ENCODE measurements at regions not wholly inside any gene's neighbourhood (a gene's known extent, or its start where the extent isn't known, plus 50 kb on each side); places are given as distances from the start of the nearest gene placed in this dataset.

- no peak for DNase-seq
Observed at GRCh38 chr7:22909917-22910316, 87.3 kb upstream of the TOMM7 start.

- no peak for DNase-seq
Observed at GRCh38 chr7:22907805-22908204, 85.2 kb upstream of the TOMM7 start.

GRCh38 chr7:22900784-22901183 lies 78.1 kb upstream of the TOMM7 start:
- no peak for DNase-seq

- peak; percentile 63 to 87 for DNase-seq
Observed at GRCh38 chr7:22900101-22900500, 77.5 kb upstream of the TOMM7 start.

DNA sequence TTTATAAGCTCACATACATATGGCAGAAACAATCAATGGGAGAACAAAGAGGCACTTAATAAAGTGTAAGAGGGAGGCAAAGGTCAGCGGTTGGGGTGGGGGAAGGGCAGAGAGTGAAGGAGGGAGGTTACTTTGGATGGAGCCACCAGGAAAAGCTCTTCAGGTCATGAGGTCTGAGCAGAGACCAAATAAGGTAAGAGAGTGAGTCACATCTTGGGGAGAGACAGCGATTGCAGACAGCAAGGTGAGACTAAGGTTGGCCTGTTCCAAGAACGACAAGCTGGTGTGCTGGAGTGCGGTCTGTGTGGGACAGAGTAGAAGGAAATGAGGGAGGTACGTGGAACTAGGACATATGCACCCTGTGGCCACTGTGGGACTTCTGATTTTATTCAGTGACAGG lies 74.3 kb upstream of the TOMM7 start:
- DNase-seq: no peak

DNA sequence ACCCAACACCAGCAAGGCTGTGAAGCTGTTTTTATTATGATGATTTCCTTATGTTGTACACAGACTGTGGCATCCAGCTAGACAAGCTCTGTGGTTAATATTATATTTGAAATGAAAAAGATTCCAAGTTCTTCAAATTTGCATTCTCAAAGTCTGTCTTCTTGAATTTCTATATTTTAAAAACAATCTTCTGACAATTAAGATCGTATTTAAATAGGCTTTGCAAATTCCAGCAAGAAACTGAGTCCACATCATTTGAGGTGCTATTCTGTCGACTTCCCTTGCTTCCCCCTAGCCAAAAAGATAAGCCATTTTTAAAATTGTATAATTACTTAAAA lies 73.1 kb upstream of the TOMM7 start:
- DNase-seq: no peak

- DNase-seq: no peak
Observed at GRCh38 chr7:22895140-22895827, 72.6 kb upstream of the TOMM7 start.

DNA sequence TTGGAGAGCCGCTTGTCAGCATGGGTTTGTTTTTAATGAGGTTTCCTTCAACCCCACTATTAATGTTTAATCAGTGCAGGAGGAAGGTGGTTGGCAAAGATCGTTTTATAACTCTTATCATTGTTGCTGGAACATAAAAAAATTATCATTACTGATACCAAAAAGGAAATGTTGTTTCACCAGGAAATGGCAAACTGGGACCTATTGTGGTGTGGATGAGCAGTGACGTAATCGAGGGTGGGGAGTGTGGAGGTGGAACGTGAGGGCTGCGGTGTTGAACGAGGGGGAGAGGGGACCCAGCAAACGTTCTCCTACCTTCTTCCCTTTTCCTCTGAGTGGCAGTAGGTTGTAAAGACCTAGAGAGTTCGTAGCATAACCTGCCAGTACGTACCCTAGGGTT lies 71.9 kb upstream of the TOMM7 start:
- DNase-seq: no peak

DNA sequence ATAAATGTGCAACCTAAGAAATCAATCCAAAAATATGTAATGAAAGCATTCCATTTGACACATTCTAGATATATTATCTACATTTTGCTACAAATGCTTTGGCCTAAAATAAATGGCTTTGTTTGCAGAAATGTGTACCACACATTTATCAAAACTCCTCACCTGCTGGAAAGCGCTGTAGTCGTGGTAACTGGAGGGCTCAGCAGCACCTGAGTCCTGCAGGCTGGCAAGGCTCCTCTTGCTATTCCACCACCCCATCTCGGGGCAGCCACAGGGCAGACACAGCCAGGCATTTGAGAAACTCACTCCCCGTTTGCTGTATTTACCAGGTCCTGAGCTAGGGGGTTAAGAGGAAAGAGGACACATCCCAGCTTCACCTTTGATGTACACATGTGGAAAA lies 68.1 kb upstream of the TOMM7 start:
- DNase-seq: peak in 1 of 2 experiments; percentile 17

- peak; percentile 26 to 77 for DNase-seq
Observed at GRCh38 chr7:22885797-22886261, 63.2 kb upstream of the TOMM7 start.

DNA sequence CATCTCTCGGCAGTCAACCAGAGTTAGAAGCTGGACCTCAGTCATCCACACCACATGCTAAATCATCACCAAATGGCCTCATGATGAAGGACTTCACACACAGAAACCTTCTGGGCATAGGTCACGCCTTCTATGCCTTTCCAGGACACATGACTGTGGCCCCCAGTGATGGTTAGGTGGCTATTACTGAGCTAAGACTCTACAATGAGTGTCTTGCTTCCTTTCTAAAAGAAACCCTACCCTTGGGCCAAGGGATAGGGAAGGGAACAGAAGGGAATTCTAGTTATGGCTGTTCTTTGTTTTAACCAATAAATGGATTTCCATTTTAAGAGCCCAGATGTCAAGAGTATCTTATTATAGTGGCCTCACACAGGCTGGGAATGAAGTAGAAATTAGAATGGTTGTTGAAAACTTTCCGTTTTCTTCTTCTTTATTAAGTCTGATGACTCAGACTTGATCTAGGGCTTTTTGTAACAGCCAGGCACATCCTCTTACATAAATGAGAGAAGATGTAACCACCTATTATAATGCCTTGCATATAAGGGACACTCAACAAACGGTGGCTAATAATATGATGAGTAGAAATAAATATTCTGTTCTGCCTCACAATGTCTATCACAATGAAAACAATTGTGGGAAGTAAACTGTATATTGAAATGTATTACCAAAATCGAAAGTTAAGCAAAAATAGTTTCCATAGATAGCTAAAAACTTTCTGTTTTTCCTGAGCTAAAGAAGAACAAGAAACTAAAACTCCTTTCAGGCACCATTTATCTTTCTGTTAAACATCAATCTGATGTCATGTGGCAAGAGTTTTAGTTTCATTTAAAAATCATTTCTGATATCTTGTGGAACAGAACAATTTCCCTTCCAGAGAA lies 62.5 kb upstream of the TOMM7 start:
- no peak for DNase-seq

DNA sequence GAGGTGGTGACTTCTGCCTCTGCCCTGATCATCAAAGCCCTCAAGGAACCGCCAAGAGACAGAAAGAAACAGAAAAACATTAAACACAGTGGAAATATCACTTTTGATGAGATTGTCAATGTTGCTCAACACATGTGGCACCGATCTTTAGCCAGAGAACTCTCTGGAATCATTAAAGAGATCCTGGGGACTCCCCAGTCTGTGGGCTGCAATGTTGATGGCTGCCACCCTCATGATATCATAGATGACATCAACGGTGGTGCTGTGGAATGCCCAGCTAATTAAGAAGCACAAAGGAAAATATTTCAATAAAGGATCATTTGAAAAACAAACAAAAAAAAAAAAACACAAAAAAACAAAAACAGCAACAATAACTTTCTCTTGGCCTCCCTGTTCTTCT lies 59.5 kb upstream of the TOMM7 start:
- no peak for DNase-seq

DNA sequence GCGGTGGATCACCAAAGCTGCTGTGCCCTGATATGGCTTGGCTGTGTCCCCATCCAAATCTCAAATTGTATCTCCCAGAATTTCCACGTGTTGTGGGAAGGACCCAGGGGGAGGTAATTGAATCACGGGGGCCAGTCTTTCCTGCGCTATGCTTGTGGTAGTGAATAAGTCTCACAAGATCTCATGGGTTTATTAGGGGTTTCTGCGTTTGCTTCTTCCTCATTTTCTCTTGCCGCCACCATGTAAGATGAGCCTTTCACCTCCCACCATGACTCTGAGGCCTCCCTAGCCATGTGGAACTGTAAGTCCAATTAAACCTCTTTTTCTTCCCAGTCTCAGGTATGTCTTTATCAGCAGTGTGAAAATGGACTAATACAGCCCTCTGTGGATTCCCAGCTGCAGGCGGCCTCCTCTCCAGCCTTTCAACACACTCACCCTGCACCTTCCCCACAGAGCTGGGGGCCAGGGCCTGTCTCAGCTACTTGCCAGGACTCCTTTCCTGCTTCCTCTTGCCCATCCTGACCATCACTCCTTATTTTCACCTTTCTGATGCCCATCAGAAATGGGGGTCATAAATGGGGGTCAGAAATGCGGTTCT lies 57.2 kb upstream of the TOMM7 start:
- no peak for DNase-seq

- DNase-seq: no peak
Observed at GRCh38 chr7:22879280-22879679, 56.6 kb upstream of the TOMM7 start.

GRCh38 chr7:22876986-22877729 lies 54.5 kb upstream of the TOMM7 start:
- DNase-seq: no peak

DNA sequence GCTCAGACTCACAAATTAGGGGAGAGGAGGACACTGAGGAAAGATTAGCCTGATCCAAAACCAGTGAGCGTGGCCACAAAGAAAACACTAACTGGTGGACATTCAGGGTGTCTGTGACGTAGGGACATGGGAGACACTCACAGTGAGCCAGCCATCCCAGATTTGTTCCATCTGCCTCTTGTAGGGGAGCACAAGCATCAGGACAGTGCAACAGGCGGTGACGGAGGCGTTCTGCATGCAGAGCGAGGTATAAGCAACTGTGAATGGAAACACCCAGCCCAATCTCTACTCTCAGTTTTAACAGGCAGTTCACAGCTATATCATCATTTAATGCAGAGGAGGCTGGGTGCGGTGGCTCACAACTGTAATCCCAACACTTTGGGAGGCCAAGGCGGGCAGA lies 52.8 kb upstream of the TOMM7 start:
- DNase-seq: no peak

DNA sequence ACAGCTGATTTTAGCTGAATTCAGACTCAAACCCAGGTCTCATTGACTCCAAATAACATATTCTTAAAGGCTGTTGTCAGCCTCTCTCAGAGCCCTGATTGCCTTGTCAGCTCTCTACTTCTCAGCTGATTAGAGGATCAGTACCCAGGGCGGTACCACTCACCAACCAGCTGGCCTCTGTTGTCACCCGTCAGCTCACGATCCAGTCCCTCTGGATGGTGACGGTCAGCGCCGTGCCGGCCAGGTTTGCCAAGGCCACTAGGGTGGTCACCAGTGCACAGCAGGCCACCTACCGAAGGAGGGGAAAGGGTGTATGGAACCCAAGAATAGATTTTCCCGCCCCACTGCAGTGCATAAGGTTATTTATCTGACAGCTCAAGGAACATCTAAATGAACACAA lies 52.3 kb upstream of the TOMM7 start:
- no peak for DNase-seq

Measured in NCI-H2081 (cell line).